HG03571 (cell line): ENCODE measurements at regions not wholly inside any gene's neighbourhood (a gene's known extent, or its start where the extent isn't known, plus 50 kb on each side); places are given as distances from the start of the nearest gene placed in this dataset.

Source experiments
- ATAC-seq: cut with Tn5 transposase; IDR thresholded peaks from one replicate; pipeline ENCODE4 v1.9.1; 2021; ENCODE audit not compliant: unreplicated experiment

DNA sequence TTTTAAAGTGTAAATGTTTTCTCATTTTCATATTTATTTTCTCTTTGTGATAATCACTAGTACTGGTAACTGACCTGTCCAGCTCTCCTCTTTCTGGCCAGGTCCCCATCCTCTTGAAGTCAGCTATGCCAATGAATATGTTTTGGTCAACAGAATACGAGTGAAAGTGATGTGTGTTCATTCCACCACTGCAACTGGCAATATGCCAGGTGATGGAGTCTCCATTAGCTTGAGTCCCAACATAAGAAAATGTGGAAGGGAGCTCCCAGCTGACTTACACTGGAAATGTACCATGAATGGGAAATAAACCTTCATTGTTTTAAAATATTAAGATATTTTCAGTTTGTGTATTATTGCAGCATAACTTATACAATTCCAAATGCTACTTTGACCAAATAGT lies 75.8 kb downstream of the CCDC34 start:
- no peak for ATAC-seq

DNA sequence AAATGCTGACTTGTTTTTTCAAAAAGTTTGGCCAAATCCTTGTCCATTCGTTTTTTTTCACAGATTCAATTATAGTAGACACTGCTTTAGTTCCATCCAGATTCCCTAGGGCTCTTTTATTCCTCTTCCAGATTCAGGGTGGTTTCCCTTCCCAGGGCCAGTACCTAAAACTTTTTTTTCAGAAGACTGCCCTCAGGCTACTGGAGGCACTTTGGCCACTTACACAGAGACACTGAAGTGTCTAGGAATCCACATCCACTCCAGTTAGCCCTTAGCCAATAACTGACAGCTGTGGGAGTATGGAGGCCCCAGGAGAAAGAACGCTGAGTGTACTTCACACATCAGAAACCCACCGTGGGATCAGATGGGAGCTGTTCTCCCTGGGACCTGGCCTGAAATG lies 77.3 kb downstream of the CCDC34 start:
- ATAC-seq, result no peak

DNA sequence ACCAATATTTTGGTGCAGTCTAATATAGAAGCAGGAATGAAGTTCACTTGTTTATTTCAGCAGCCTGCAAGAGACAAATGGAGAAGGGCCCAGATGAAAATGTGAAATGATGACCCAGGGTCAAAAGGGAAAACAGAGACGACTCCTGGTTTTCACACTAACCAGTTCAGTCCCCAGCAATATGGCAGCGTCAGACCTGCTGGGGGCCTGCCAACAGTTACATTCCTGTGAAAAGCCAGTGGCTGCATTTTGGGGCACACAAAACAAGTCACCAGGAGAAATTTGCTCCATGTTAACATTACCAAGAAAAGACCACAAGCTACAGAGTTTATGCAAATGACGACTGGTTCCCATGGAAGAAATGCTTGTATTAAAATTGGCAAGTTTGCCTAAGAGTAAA lies 80.2 kb downstream of the CCDC34 start:
- ATAC-seq, result no peak

DNA sequence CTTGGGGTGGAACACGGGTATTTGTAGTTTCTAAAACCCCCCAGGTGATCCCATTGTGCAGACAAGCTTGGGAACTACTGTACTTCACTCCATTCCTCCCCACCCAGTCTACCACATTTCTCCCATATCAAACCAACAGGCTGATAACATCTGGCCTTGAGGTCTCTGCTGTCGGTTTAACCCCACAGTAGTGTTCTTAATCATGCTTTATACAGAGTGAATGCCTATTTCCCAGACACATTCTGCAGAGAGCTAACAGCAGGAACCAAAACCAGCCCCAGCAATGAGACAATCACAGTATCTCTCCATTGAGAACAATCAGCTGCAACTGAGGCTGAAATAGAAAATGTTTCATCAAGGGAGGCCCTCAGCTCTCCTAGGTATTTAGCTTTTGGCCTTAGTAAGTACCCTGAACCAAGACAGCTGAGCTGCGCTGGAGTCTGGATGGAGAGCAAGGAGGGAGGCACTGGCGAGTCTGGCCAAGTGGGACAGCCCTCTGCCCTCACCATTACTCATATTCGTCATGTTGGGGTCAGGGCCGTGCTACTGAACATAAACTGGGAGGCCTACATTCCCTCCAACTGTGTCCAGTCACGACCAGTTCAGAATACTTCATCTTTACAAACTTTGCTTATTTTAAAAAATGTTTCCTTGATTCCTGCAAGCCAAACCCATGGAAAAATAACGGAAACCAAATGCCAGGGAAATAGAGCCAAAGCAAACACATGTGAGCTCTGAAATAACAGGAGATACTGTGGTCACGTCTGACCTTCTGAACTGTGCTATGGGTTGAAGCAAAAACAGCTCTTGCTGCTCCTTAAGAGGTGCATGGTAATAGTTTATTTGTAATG lies 81.0 kb downstream of the CCDC34 start:
- no peak for ATAC-seq

DNA sequence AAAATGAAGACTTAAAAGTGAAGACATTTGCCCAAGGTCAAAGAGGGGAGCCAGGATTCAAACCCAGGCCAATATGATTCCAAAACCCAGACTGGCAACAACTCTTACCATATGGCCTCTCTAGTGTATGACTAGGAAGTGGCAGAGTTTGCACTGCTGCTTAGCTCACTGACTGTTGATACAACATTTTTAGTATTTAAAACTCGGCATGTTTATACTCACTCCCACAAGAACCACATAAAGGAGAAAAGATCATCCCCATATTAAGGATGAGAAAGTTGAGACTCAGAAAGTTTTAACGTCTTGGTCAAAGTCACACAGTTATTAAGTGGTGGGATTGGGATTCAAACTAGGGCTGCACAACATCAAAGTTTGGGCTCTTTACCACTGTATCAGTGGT lies 81.7 kb downstream of the CCDC34 start:
- ATAC-seq, result no peak

DNA sequence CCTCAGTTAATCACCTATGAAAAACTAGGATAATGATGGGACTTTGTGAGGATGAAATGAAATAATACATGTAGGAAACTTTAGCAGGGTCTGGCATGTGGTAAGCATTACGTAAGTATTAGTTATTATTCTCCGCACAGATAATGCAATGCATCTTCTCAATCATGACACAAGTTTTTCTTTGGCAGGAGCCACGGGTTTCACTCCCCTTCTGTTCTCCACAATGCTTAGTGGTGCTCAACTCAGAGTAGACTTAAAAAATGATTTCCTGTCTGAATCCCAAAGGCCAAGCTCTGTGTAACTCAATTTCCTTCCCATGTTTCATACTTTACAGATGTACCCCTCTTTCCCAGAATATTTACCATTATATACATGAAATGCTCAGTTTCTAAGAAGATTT lies 82.9 kb downstream of the CCDC34 start:
- ATAC-seq, result no peak

DNA sequence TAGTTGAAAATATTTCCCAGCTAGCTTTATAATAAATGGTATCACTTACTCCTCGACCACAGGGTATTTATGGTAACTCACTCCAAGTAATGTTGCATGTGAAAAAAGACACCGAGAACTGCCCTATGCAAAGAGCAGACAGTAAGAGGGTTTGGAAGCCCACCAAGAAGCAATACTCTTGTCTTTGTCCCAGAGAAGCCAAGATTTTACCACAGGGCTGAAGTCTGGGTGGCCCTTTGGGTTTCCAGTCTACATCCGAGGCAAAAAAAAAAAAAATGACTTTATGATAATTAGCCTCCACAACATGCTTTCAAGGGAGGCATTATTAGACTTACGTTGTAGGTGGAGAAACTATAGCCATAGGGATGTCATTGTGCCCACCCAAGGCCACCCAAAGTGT lies 83.6 kb downstream of the CCDC34 start:
- no peak for ATAC-seq

DNA sequence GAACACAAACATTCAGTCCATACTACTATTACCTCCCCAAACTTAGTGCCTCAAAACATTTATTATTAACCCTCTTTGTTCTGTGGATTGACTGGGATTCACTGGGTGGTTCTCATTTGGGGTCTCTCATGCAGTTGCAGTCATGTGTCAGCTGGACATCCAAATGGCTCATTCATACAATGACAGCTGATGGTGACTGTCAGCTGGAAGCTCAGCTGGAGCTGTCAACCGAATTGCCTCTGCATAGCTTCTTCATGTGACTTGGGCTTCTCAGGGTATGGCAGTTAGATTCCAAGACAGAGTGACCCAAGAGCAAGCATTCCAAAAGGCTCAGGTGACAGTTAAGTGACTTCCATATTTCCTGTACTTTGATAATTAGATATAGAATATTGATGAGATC lies 85.2 kb downstream of the CCDC34 start:
- no peak for ATAC-seq

DNA sequence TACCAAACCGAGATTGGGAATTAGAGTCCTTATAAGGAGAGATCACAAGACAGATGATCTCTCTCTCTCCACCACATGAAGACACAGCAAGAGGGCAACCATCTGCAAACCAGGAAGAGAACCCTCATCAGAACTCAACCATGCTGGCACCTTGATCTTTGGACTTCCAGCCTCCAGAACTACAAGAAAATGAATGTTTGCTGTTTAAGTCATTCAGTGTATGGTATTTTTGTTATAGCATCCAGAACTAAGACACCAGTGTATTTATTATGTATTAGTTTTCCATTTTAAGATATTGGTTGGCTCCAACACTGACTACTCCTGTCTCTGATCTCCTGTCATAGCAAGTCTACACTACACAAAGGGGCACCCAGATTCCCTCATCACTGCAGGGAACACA lies 86.9 kb downstream of the CCDC34 start:
- ATAC-seq, result no peak

DNA sequence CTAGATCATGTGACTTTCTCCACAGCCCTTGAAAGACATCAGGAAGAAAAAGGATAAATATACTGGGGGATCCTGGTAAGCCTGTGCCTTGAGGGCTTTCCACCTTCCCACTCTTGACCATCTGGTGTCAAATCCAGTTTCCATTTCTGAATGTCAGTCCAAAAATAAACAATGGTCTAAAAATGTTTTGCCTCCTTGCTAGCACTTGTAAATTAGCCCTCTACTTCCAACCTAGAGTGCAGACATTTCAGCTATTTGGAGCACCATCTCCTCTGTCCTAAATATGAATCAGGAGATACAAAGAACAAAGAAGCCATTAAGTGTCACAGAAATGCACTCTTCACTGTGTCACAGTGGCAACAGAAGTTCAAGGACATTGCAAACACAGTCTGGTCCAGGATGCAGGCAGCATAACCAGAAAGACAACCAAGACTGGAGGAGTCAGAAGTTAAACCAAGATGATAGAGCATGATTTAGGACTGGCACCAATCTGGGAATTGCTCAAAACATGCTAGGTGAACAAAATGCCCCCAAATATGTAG lies 88.1 kb downstream of the CCDC34 start:
- ATAC-seq, result no peak

DNA sequence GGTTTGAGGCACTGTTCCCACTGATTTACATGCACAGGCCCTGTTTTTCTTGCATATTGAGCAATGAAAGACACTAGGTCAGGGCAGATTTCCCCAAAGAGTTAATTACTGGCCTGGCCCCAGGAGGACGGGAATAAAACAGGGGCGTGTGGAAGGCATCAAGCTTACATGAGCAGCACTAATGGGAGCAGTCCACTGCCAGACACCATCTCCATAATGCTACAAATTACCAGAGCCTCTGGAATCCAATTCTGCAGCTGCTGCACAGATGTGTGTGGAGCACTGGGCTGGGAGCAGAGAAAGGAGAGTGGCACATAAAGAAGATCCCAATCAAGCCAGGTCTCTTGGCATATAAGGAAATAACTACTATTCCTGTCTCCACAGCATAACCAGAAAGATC lies 96.9 kb downstream of the CCDC34 start:
- no peak for ATAC-seq

DNA sequence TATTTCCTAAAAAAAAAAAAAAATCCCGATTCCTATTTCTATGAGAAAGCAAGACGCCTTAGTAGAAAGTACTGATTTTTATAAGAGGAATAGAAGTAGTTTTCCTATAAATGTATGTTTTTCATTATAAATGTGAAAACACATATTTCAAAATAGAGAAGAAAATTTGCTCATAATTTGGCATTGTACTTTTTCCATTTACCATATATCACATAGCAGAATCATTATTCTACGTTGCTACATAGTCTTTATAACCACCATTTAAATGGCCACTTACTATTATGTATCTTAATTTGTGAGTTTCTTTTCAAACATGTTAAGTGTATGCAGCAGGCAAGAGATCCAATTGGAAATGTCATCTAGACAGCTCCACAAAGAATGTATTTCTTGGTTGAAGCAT lies 99.0 kb downstream of the CCDC34 start:
- ATAC-seq, result no peak

DNA sequence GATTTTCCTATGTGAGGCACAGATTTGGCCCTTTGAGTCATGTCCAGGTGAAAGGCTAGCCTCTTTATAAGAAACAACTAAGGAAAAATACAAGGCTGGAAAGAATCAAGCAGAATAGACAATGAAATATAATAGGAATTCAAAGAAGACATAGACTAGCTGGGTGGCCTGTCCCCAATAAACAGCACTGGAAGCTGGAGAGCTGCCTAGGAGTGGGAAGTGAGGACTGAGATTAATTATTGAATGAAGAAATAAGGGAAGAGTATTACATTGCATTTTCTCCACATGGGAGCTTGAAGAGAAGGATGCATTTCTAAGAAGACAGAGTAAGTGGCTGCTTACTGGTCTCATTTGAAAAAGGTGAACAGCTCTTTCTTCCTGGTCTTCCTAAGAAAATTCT lies 100.0 kb downstream of the CCDC34 start:
- no peak for ATAC-seq

DNA sequence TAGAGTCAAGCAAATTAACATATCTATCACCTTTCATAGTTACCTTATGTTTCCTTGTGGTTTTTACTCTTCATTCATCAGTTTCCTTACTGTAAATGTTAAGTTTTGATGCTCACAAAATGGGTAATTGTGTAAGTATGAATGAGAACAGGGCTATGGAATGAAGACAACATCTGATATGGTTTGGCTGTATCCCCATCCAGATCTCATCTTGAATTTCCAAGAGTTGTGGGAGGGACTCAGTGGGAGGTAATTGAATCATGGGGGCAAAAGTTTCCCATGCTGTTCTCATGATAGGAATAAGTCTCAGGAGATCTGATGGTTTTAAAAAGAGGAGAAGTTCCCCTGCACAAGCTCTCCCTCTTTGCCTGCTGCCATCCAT lies 107.6 kb downstream of the CCDC34 start:
- no peak for ATAC-seq

DNA sequence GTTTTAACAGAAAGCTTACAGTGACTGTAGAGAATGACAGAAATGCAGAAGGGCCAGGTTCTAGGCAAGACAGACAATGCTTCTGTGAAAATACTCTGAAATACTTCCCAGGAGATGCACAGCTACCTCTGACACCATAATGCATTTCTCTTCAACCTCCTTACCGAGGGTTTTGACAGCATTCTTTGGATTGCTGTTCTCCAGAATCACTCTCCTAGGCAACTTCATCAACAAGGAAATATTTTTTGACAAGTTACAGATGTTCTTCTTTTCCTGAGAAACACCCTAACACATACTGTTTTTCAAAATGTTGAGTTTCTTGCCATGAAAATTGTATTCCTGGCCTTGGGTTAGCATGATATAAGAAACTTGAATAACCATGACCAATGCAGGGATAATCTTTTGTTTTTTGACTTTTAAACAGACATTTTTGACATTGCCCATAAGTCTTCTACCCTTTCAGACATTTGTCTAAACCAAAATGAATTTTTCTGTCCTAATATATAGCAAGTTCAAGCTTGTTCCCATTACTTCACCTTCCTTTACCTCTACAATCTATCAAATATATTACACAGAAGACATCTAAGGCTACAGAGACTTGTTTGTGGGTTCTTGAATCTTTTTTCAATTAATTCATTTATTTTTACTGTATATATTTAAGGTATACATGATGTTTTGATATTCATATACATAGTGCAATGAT lies 108.1 kb downstream of the CCDC34 start:
- no peak for ATAC-seq

DNA sequence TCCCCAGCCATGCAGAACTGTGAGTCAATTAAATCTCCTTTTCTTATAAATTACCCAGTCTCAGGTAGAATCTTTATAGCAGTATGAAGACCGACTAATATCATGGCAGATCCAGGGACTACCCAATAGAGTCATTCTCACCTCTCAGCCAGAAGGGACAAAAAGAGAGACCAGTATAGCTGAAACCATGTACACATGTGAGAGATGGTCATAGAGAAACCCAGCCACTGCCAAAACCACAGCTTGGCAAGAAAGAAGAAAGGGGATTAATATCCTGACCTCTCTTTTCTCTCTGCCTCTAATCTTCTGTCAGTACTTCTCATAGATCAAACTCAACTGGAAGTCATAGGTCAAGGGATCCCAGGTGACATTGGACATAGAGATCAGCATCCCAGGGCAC lies 109.8 kb downstream of the CCDC34 start:
- no peak for ATAC-seq

DNA sequence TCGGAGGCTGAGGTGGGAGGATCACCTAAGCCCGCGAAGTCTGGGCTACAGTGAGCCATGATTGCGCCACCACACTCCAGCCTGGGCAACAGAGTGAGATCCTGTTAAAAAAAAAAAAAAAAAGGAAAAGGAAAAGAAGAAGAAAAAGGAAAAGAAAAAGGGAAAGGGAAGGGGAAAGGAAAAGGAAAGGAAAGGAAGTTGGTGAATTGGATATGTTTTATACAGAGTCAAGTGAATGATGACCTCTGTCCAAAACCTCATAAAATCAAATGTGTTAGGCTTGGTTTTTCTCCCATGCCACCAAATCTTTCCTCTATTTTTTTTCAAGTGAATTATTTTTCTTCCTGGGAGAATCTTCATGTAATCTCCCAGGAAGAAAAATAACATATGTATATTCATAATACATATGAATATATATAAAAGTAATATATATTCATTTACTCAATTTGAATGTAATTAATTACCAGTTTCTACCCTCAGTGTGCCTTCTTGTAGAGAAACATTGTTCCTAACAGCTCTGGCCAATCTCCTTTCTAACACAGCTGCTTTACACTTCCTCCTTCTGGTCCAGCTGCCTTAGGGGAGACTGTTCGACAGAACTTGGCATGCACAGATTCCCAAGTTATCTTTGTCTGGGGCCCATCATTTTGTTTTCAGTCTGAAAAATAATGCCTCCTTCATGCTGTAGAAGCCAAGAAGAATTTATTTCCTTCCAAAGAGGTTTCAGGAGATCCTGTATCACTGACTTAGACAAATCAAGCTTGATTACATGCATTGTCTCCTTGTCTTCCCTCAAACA lies 111.9 kb downstream of the CCDC34 start:
- ATAC-seq, result no peak

DNA sequence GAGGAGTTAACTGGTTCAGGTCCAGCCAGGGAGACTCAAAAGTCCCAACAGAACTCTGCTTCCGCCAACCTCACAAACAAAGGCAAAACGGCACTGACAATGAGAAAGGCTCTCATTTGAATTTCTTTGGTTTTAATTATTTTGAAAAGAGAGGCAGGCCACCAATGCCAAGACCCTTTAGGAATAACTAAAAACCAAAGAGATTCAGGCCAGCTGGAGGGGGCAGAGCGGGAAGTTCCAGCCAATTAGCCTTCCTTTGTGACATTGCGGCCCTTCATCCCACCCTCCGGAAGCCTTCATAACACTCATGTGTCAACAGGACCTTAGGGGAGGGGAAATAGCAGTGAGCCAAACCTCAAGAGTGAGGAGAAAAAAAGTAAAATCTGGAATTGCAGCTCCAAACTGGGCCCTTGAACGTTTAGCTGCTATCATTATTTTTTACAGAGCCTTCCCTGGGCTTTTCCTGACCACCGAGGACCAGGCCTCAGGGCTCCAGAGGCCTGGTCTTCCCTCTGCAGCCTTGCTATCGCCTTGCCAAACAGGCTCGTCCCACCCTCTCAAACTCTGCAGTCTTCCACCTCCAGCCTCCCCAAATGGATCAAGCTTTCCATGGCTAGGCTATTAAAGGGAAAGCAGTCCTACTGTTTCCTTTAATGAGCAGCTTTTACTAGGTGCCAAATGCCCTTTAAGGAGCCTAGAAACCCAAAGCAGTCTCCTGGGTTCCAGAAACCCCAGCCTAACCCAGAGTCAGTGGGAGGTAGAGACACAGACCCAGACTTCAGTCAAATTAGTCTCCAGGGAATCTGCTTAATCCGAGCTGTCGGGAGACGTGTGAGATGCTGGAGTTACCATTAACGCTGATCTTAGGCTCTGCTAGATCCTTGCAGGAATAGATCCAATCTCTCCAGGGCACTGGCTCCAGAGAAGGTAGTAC lies 114.2 kb downstream of the CCDC34 start:
- no peak for ATAC-seq

DNA sequence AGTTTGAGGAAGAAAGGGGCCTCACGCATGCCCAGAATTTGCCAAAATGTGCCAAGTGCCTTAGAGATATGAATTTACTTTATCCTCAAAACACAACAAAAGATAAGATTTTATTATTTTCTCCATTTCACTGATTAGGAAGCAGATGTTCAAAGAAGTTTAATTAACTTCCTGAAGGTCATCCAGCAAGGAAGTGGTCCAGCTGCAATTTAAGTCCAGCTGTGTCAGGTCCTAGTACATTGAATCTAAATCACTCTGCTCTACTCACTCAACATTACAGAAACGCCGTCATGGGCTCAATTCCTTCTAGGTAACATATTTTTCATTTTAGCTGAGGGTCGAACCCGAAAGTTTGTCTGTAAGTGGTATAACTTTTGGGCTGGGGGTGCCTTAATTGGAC lies 115.4 kb downstream of the CCDC34 start:
- no peak for ATAC-seq

DNA sequence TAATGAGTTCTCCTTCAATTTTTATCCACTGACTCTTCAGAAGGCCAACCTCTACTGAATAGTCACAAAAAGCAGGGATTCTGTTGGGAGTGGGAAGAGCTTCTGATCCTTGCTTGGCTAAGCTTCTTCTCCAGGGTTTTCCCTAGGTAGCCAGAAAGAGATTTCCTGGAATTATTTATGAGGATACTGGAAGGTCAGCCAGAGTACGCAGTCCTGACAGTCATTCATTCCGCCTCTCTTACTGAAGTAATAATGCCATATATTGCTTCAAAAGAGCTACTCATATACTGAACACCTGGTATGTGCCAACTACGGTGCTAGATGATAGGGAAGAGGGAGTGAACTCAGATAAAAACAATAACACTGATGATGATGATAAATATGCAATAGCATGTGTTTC lies 116.1 kb downstream of the CCDC34 start:
- no peak for ATAC-seq

DNA sequence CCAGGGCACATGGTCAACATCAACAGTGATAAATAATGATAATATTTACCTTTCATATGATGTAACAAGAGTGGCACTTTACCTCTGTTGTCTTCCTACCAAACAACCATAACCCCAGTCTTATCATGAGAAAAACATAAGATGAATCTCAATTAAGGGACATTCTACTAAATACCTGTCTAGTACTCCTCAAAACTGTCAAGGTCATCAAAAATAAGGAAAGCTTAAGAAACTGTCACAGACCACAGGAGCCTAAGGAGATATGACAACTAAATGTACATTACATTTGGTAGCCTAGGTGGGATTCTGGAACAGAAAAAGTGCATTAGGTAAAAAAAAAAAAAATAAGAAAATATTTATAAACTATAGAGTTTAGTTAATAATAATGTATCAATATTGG lies 118.1 kb downstream of the CCDC34 start:
- ATAC-seq, result no peak
